GM12865 (cell line): ENCODE measurements at regions not wholly inside any gene's neighbourhood (a gene's known extent, or its start where the extent isn't known, plus 50 kb on each side); places are given as distances from the start of the nearest gene placed in this dataset.

Experiments
- DNase-seq: peaks from one replicate; pipeline ENCODE4 v3.0.0; 2010; ENCODE audit warnings: low read depth
- H3K4me3 ChIP-seq: 2 replicates; pipeline ENCODE4 v1.5.1; 2011; ENCODE audit warnings: mild to moderate bottlenecking, low read depth, low read length, control low read depth
- TF ChIP-seq, protein P1 (sequence below): IDR thresholded peaks from 2 replicates; pipeline ENCODE4 v1.5.1; 2011; ENCODE audit warnings: low read length, control low read depth, low read depth, inconsistent platforms; ENCODE audit not compliant: insufficient read depth; ENCODE audit errors: missing control alignments

GRCh38 chr2:175535631-175536030, 354.1 kb upstream of the ATP5MC3 start:
- TF ChIP-seq, protein P1, sequence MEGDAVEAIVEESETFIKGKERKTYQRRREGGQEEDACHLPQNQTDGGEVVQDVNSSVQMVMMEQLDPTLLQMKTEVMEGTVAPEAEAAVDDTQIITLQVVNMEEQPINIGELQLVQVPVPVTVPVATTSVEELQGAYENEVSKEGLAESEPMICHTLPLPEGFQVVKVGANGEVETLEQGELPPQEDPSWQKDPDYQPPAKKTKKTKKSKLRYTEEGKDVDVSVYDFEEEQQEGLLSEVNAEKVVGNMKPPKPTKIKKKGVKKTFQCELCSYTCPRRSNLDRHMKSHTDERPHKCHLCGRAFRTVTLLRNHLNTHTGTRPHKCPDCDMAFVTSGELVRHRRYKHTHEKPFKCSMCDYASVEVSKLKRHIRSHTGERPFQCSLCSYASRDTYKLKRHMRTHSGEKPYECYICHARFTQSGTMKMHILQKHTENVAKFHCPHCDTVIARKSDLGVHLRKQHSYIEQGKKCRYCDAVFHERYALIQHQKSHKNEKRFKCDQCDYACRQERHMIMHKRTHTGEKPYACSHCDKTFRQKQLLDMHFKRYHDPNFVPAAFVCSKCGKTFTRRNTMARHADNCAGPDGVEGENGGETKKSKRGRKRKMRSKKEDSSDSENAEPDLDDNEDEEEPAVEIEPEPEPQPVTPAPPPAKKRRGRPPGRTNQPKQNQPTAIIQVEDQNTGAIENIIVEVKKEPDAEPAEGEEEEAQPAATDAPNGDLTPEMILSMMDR, result no peak
- no peak overlapping the region for H3K4me3 ChIP-seq
- no peak for DNase-seq

GRCh38 chr2:175525975-175526374, 344.5 kb upstream of the ATP5MC3 start:
- TF ChIP-seq, protein P1, result no peak
- no peak for DNase-seq
- H3K4me3 ChIP-seq, result no peak overlapping the region

DNA sequence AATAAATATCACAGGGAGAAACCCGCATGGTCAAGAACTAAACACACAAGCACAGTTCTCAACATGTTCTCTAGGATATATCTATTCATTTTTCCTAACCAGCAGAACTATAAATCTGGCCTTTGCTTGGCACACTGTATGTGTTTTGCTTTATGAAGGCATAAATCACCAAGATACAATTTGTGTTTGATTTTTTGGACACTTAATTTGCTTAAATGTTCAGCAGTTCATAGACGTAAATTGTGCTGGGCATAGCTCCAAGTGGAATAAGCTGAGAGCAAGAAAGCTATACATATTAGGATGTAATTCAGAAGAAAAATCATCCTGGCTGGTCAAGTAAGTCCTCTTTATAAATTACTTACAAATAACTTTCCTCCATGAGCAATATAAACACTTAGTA, 341.5 kb upstream of the ATP5MC3 start:
- DNase-seq, result no peak
- TF ChIP-seq, protein P1, result no peak
- no peak overlapping the region for H3K4me3 ChIP-seq

GRCh38 chr2:175518206-175518605, 336.7 kb upstream of the ATP5MC3 start:
- no peak overlapping the region for H3K4me3 ChIP-seq
- DNase-seq, result no peak
- TF ChIP-seq, protein P1, result no peak

DNA sequence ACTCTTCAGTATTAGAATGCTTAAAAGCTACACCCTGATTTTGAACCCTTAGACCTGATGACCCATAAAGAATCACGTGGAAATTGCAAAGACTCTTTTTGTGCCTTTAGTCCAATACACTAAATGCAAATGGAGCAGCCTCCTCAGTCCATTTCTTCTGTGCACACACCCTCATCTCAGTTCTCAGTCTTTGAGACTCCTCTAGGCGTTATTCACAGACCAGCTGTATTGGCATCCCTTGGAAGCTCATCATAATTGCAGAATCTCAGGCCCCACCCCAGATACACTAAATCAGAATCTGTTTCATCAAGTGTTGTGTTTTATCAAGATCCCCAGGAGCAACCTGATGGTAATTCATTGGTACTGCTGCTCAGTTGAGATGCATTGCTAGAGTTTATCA, 335.0 kb upstream of the ATP5MC3 start:
- TF ChIP-seq, protein P1, result no peak
- DNase-seq, result no peak

GRCh38 chr2:175500255-175500654, 318.7 kb upstream of the ATP5MC3 start:
- H3K4me3 ChIP-seq, result no peak overlapping the region
- TF ChIP-seq, protein P1, result no peak
- DNase-seq, result no peak

More for the DNA sequence above, 335.0 kb upstream of the ATP5MC3 start:
- H3K4me3 ChIP-seq, result no peak overlapping the region

- TF ChIP-seq, protein P1, result no peak
- no peak overlapping the region for H3K4me3 ChIP-seq
- no peak for DNase-seq
Measured at GRCh38 chr2:175490360-175490791, 308.9 kb upstream of the ATP5MC3 start.
